Choroid plexus epithelial cell (primary cell): ENCODE measurements at regions not wholly inside any gene's neighbourhood (a gene's known extent, or its start where the extent isn't known, plus 50 kb on each side); places are given as distances from the start of the nearest gene placed in this dataset.
"Not testable (repeated sequence)": the region's sequence is repeated elsewhere in the genome, so short reads cannot be mapped to it uniquely, and the experiment has no call there.

Source experiments
- DNase-seq: peaks from one replicate; pipeline ENCODE4 v3.0.0-alpha.2; 2010; ENCODE audit warnings: low read depth
- H3K4me3 ChIP-seq: 2 replicates; pipeline ENCODE4 v1.5.1; 2011; ENCODE audit warnings: low read depth, mild to moderate bottlenecking, control low read depth, low read length, moderate library complexity
- TF ChIP-seq, protein P1 (sequence below): conservative IDR thresholded peaks from 2 replicates; pipeline ENCODE4 v1.5.1; 2011; ENCODE audit warnings: low read depth, mild to moderate bottlenecking, control low read depth, inconsistent platforms, low read length, moderate library complexity

DNA sequence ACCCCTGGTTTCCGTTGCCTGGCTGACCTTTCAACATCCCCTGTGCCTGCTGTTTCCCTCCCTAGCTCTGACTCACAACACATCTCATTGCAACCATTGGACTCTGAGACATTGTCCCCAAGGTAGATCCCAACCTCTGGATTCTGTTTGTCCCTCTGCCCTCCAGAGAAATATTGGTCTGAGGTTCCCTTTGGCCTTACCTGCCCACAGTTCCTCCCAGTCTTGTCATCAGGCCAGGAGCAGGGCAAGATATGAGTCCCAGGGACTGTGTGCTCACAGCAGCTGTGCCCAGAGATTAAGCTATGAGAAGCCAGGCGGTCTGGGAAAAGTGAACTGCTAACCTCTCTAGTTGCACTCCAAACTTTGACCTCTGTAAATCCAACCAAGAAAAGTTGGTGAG, 168.2 kb upstream of the NR2F2 start:
- TF ChIP-seq, protein P1, sequence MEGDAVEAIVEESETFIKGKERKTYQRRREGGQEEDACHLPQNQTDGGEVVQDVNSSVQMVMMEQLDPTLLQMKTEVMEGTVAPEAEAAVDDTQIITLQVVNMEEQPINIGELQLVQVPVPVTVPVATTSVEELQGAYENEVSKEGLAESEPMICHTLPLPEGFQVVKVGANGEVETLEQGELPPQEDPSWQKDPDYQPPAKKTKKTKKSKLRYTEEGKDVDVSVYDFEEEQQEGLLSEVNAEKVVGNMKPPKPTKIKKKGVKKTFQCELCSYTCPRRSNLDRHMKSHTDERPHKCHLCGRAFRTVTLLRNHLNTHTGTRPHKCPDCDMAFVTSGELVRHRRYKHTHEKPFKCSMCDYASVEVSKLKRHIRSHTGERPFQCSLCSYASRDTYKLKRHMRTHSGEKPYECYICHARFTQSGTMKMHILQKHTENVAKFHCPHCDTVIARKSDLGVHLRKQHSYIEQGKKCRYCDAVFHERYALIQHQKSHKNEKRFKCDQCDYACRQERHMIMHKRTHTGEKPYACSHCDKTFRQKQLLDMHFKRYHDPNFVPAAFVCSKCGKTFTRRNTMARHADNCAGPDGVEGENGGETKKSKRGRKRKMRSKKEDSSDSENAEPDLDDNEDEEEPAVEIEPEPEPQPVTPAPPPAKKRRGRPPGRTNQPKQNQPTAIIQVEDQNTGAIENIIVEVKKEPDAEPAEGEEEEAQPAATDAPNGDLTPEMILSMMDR: no peak
- no peak overlapping the region for H3K4me3 ChIP-seq
- no peak for DNase-seq

DNA sequence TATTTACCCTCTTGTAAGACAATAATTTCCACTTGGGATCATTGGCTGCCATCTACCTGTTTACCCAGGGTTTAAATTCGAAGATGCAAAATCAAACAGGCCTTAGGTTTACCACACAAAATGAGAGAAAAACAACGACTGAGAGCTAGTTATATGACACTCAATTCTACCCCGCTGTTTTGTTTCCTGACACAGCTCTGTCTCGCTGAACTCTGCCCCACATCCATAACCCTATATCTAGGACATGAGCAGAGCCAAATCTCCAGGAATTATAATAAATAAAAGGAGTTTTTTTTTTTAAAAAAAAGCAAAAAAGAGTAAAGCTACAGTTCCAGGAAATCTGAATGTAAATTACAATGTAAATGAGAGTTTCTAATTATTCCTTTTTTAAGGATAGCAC, 165.4 kb upstream of the NR2F2 start:
- TF ChIP-seq, protein P1: no peak
- peak; percentile 23 for DNase-seq
- no peak overlapping the region for H3K4me3 ChIP-seq

DNA sequence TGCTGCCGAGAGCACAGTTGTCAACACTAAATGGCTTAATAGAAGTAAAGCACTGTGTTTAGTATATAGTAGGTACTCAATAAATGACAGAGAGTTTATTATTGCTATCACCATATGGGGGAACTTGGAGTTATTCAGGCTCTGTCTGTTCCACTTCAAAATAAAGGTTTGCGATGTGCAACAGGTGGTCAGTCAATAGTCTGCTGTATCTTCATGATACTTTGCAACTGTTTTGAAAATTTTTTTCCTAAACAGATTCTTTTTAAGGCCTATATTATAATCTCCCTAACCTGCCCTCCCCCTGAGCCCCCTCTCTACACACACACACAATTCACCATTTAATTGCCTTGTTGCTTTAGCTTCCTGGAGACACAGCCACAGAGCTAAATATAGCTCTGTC, 164.7 kb upstream of the NR2F2 start:
- DNase-seq: no peak
- no peak overlapping the region for H3K4me3 ChIP-seq
- TF ChIP-seq, protein P1: no peak

DNA sequence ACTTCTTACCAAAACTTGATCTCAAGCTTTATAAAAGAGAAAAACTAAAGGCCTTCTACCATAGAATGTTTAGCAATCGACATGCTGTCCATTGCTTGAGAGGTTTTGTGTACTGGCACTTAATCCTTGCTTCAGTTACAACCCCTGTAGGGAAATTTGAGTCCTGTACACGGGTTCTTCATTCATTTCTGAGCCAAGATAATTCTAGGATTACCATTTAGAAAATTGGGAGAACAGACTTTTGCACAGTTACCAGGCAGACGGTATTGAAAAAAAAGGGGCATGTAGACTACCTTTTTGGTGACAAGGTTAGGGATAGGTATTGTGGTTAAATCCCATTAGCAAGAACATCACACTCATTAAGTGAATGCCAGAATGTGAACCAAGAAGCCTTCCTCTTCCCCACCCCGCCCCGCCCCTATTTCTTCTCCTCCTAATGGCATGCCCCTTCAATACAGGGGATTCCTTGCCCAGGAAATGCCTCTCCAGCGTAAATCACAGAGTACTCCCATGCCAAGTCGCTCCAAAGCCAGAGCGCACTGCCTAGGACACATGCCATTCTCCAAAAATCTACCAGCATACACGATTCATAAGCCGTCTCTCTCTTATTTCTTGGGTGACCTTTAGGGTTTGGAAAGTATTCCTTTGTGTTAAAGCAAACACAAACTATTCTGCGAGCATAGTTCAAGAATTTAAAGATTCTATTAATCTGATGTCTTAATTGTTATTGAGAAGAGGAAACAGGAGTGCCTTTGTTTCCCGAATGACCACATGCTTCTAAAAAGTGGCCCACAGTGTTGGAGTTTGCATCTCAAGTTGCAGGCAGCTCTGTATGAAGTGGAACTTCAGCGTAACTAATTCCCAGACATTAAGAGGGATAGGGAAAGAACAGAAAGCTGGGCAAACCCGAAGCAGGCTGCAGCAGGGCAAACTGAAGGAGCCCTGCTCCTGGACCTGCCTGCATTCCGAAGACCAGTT, 164.0 kb upstream of the NR2F2 start:
- H3K4me3 ChIP-seq: no peak overlapping the region
- TF ChIP-seq, protein P1: no peak
- DNase-seq: no peak

DNA sequence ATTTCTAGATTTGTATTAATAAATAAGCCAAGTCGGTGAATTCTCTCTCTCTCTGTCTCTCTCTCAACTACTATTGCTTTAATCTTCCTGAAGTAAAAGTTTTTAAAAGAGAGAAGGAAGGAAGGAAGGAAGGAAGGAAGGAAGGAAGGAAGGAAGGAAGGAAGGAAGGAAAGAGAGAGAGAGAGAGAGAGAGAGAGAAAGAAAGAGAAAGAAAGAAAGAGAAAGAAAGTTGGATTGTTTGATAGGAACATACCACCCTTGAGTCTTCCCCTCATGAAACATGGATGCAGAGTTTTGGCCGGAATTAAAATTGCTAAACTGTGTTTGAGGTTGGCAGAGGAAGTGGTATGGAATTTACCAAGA, 159.9 kb upstream of the NR2F2 start:
- not testable (repeated sequence) for DNase-seq, H3K4me3 ChIP-seq

DNA sequence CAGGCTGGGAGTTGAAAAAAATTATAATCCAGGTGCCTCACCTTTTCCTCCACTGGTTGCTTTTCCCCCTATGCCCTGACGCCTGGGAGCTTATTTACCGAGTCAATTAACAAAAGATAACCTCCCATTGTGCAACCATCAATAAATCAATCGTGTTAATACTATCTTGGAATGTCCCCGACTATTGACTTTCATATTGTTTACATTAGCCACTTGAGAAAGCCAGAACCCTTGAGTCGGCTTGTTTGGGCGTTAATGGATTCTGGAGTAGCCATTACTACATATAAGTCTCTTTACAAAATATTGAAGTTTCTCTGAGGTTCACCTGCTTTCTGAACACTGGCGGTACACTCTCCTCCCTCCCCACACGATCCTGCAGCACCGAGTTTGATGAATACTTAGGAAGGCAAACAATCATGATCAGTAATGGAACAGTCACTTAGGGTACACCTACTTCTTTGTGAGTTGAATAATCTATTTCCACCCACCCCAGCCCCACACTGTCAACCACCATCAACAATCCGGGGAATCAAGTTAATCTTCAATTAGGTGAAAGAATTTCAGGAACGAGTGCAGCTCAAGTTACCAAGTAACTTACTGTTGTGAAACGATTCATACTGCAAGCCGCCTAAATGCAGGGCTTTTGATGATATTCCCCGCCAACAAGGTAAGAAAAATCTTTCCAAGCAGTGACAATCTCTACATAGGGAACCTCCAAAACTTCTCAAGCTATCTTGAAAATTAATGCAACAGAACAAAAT, 159.3 kb upstream of the NR2F2 start:
- H3K4me3 ChIP-seq: no peak overlapping the region
- DNase-seq: peak; percentile 34
- TF ChIP-seq, protein P1: no peak

DNA sequence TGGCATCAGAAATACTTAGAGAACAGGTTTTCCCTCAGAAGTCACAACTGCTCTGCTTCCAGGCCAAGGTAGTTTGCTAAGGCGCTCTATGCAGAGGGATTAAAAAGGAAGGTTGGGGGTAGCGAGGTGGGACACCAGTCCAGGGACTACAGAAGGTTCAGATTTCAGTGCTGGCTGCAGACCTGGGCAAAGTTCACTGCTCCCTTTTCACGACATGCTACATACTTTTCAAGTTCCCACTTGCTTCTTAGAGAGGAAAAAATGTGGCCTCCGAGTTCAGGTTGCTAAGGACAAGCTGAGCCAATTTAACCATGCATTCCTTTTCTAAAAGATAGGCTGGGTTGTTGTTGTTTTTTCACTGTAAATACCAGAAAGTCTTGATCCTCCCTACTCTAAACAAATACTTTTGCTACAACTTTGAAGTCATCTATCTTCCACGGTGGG, 158.6 kb upstream of the NR2F2 start:
- H3K4me3 ChIP-seq: no peak overlapping the region
- TF ChIP-seq, protein P1: no peak
- DNase-seq: peak; percentile 69
